ENCODE measurements at regions not wholly inside any gene's neighbourhood (a gene's known extent, or its start where the extent isn't known, plus 50 kb on each side); places are given as distances from the start of the nearest gene placed in this dataset.

DNA sequence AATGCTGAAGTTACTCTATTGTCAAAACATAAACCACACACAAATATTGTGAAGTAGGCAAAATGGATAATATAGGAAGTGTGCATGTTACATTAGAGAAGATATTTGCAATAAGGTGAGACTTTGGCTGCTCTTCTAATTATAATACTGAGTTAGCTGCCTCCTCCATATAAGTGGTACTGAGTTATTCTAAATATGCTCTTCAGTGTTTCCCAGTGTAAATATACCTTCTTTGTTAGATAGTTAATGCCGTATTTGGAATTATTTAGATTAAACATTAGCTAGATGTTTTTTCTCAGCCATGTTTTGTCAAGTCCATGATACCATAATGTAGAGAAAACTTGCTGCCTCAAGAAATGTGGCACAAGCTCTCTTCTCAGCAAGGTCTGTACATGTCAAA is 186.4 kb downstream of the PTPRC start:
- TF ChIP-seq PPARA (CRISPR knock-in tag; IDR thresholded peaks at IDR 0.05; ENCODE audit: borderline replicate concordance) (no peak), TOX (CRISPR knock-in tag; IDR thresholded peaks at IDR 0.05; ENCODE audit: borderline replicate concordance) (no peak), RARB (CRISPR knock-in tag; IDR thresholded peaks at IDR 0.05) (no peak), ZC3H10 (CRISPR knock-in tag; IDR thresholded peaks at IDR 0.05) (no peak), OSR1 (CRISPR knock-in tag; IDR thresholded peaks at IDR 0.05) (no peak), CSDC2 (CRISPR knock-in tag; IDR thresholded peaks at IDR 0.05) (no peak), ESRRG (CRISPR knock-in tag; IDR thresholded peaks at IDR 0.05) (no peak), TCF4 (CRISPR knock-in tag; IDR thresholded peaks at IDR 0.05; ENCODE audit: borderline replicate concordance) (no peak), SNAI2 (CRISPR knock-in tag; IDR thresholded peaks at IDR 0.05) (no peak), ZNF8 (CRISPR knock-in tag; IDR thresholded peaks at IDR 0.05) (no peak), ZNF70 (CRISPR knock-in tag; IDR thresholded peaks at IDR 0.05) (no peak), ZFP30 (CRISPR knock-in tag; IDR thresholded peaks at IDR 0.05) (no peak)
- TF ChIP-seq, protein P1, sequence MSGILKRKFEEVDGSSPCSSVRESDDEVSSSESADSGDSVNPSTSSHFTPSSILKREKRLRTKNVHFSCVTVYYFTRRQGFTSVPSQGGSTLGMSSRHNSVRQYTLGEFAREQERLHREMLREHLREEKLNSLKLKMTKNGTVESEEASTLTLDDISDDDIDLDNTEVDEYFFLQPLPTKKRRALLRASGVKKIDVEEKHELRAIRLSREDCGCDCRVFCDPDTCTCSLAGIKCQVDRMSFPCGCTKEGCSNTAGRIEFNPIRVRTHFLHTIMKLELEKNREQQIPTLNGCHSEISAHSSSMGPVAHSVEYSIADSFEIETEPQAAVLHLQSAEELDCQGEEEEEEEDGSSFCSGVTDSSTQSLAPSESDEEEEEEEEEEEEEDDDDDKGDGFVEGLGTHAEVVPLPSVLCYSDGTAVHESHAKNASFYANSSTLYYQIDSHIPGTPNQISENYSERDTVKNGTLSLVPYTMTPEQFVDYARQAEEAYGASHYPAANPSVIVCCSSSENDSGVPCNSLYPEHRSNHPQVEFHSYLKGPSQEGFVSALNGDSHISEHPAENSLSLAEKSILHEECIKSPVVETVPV (CRISPR knock-in tag; IDR thresholded peaks at IDR 0.05): no peak
- TF ChIP-seq, protein P2, sequence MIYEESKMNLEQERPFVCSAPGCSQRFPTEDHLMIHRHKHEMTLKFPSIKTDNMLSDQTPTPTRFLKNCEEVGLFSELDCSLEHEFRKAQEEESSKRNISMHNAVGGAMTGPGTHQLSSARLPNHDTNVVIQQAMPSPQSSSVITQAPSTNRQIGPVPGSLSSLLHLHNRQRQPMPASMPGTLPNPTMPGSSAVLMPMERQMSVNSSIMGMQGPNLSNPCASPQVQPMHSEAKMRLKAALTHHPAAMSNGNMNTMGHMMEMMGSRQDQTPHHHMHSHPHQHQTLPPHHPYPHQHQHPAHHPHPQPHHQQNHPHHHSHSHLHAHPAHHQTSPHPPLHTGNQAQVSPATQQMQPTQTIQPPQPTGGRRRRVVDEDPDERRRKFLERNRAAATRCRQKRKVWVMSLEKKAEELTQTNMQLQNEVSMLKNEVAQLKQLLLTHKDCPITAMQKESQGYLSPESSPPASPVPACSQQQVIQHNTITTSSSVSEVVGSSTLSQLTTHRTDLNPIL (CRISPR knock-in tag; IDR thresholded peaks at IDR 0.05; ENCODE audit: low read depth): no peak
- TF ChIP-seq, protein P3, sequence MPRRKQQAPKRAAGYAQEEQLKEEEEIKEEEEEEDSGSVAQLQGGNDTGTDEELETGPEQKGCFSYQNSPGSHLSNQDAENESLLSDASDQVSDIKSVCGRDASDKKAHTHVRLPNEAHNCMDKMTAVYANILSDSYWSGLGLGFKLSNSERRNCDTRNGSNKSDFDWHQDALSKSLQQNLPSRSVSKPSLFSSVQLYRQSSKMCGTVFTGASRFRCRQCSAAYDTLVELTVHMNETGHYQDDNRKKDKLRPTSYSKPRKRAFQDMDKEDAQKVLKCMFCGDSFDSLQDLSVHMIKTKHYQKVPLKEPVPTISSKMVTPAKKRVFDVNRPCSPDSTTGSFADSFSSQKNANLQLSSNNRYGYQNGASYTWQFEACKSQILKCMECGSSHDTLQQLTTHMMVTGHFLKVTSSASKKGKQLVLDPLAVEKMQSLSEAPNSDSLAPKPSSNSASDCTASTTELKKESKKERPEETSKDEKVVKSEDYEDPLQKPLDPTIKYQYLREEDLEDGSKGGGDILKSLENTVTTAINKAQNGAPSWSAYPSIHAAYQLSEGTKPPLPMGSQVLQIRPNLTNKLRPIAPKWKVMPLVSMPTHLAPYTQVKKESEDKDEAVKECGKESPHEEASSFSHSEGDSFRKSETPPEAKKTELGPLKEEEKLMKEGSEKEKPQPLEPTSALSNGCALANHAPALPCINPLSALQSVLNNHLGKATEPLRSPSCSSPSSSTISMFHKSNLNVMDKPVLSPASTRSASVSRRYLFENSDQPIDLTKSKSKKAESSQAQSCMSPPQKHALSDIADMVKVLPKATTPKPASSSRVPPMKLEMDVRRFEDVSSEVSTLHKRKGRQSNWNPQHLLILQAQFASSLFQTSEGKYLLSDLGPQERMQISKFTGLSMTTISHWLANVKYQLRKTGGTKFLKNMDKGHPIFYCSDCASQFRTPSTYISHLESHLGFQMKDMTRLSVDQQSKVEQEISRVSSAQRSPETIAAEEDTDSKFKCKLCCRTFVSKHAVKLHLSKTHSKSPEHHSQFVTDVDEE (CRISPR knock-in tag; IDR thresholded peaks at IDR 0.05): no peak
- TF ChIP-seq, protein P4, sequence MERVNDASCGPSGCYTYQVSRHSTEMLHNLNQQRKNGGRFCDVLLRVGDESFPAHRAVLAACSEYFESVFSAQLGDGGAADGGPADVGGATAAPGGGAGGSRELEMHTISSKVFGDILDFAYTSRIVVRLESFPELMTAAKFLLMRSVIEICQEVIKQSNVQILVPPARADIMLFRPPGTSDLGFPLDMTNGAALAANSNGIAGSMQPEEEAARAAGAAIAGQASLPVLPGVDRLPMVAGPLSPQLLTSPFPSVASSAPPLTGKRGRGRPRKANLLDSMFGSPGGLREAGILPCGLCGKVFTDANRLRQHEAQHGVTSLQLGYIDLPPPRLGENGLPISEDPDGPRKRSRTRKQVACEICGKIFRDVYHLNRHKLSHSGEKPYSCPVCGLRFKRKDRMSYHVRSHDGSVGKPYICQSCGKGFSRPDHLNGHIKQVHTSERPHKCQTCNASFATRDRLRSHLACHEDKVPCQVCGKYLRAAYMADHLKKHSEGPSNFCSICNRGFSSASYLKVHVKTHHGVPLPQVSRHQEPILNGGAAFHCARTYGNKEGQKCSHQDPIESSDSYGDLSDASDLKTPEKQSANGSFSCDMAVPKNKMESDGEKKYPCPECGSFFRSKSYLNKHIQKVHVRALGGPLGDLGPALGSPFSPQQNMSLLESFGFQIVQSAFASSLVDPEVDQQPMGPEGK (CRISPR knock-in tag; IDR thresholded peaks at IDR 0.05; ENCODE audit: borderline replicate concordance): no peak
- TF ChIP-seq, protein P5, sequence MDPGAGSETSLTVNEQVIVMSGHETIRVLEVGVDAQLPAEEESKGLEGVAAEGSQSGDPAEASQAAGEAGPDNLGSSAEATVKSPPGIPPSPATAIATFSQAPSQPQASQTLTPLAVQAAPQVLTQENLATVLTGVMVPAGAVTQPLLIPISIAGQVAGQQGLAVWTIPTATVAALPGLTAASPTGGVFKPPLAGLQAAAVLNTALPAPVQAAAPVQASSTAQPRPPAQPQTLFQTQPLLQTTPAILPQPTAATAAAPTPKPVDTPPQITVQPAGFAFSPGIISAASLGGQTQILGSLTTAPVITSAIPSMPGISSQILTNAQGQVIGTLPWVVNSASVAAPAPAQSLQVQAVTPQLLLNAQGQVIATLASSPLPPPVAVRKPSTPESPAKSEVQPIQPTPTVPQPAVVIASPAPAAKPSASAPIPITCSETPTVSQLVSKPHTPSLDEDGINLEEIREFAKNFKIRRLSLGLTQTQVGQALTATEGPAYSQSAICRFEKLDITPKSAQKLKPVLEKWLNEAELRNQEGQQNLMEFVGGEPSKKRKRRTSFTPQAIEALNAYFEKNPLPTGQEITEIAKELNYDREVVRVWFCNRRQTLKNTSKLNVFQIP (CRISPR knock-in tag; IDR thresholded peaks at IDR 0.05; ENCODE audit: borderline replicate concordance, low read depth): no peak
- no peak for ATAC-seq

DNA sequence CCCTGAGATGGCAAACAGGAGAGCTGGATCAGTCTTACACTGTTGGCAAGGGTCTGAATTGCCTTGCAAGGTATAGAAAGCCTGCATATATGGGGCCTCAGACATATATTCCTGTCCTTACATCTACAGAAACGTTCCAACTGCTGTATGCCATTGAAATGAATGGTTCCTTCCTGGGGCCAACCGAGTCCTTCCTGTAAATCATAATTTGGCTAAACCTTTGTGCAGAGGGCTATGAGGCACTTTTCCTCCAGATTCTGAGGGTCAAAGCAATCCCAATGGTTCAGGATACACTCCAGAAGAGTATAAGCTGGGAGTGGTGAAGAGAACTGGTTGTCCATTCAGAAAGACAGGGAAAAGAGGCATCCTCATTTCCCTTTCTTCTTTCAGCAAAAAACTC is 190.5 kb downstream of the PTPRC start:
- no peak for ATAC-seq
- no peak for TF ChIP-seq PPARA (CRISPR knock-in tag; IDR thresholded peaks at IDR 0.05; ENCODE audit: borderline replicate concordance)
- TF ChIP-seq GLIS3 (CRISPR knock-in tag; IDR thresholded peaks at IDR 0.05): no peak
- TF ChIP-seq, protein P1 (CRISPR knock-in tag; IDR thresholded peaks at IDR 0.05): no peak
- TF ChIP-seq, protein P2 (CRISPR knock-in tag; IDR thresholded peaks at IDR 0.05; ENCODE audit: low read depth): no peak
- no peak for TF ChIP-seq ZFP3 (CRISPR knock-in tag; IDR thresholded peaks at IDR 0.05)
- no peak for TF ChIP-seq ZNF70 (CRISPR knock-in tag; IDR thresholded peaks at IDR 0.05)
- TF ChIP-seq BACH2 (CRISPR knock-in tag; IDR thresholded peaks at IDR 0.05; ENCODE audit: borderline replicate concordance): no peak
- no peak for TF ChIP-seq CSDC2 (CRISPR knock-in tag; IDR thresholded peaks at IDR 0.05)
- no peak for TF ChIP-seq ESRRG (CRISPR knock-in tag; IDR thresholded peaks at IDR 0.05)
- TF ChIP-seq ZC3H10 (CRISPR knock-in tag; IDR thresholded peaks at IDR 0.05): no peak
- TF ChIP-seq, protein P4 (CRISPR knock-in tag; IDR thresholded peaks at IDR 0.05; ENCODE audit: borderline replicate concordance): no peak
- TF ChIP-seq, protein P3 (CRISPR knock-in tag; IDR thresholded peaks at IDR 0.05): no peak
- no peak for TF ChIP-seq TOX (CRISPR knock-in tag; IDR thresholded peaks at IDR 0.05; ENCODE audit: borderline replicate concordance)
- no peak for TF ChIP-seq ZNF565 (CRISPR knock-in tag; conservative IDR thresholded peaks at IDR 0.05; ENCODE audit: low read depth)
- TF ChIP-seq ARNTL (CRISPR knock-in tag; IDR thresholded peaks at IDR 0.05; ENCODE audit: borderline replicate concordance, low read depth): no peak
- no peak for TF ChIP-seq ZNF8 (CRISPR knock-in tag; IDR thresholded peaks at IDR 0.05)
